IPS-NIHi11 (cell line): ENCODE measurements at regions not wholly inside any gene's neighbourhood (a gene's known extent, or its start where the extent isn't known, plus 50 kb on each side); places are given as distances from the start of the nearest gene placed in this dataset.

Experiments used
- DNase-seq: peaks from one replicate; pipeline ENCODE4 v3.0.0; 2012; ENCODE audit warnings: mixed read lengths, low spot score

GRCh38 chrX:22325096-22325495, 52.4 kb downstream of the CBLL2 start:
- DNase-seq: no peak

GRCh38 chrX:22329783-22330182, 57.1 kb downstream of the CBLL2 start:
- no peak for DNase-seq

- DNase-seq: no peak
Measured at GRCh38 chrX:22338740-22339139, 66.0 kb downstream of the CBLL2 start.

GRCh38 chrX:22339459-22339858, 66.7 kb downstream of the CBLL2 start:
- no peak for DNase-seq

GRCh38 chrX:22340022-22340616, 67.4 kb downstream of the CBLL2 start:
- no peak for DNase-seq

- no peak for DNase-seq
Measured at GRCh38 chrX:22343192-22343591, 70.5 kb downstream of the CBLL2 start.

GRCh38 chrX:22345884-22346283, 73.2 kb downstream of the CBLL2 start:
- DNase-seq: no peak

GRCh38 chrX:22347491-22347890, 74.8 kb downstream of the CBLL2 start:
- no peak for DNase-seq

GRCh38 chrX:22349116-22349515, 76.4 kb downstream of the CBLL2 start:
- no peak for DNase-seq

GRCh38 chrX:22351076-22351475, 78.4 kb downstream of the CBLL2 start:
- DNase-seq: no peak

- no peak for DNase-seq
Measured at GRCh38 chrX:22351966-22352365, 79.3 kb downstream of the CBLL2 start.

GRCh38 chrX:22357621-22358020, 84.9 kb downstream of the CBLL2 start:
- DNase-seq: no peak

GRCh38 chrX:22360129-22360528, 87.4 kb downstream of the CBLL2 start:
- DNase-seq: no peak

- DNase-seq: no peak
Measured at GRCh38 chrX:22365460-22365859, 92.7 kb downstream of the CBLL2 start.

- no peak for DNase-seq
Measured at GRCh38 chrX:22366166-22366702, 93.5 kb downstream of the CBLL2 start.

- DNase-seq: no peak
Measured at GRCh38 chrX:22366906-22367305, 94.2 kb downstream of the CBLL2 start.

- no peak for DNase-seq
Measured at GRCh38 chrX:22373094-22373493, 100.4 kb downstream of the CBLL2 start.

GRCh38 chrX:22373766-22374165, 101.1 kb downstream of the CBLL2 start:
- no peak for DNase-seq

GRCh38 chrX:22376369-22376768, 103.7 kb downstream of the CBLL2 start:
- no peak for DNase-seq

- no peak for DNase-seq
Measured at GRCh38 chrX:22378296-22378695, 105.6 kb downstream of the CBLL2 start.

- DNase-seq: peak; percentile 6
Measured at GRCh38 chrX:22383988-22384387, 111.3 kb downstream of the CBLL2 start.

GRCh38 chrX:22389556-22390179, 117.0 kb downstream of the CBLL2 start:
- no peak for DNase-seq

GRCh38 chrX:22392133-22392948, 119.6 kb downstream of the CBLL2 start:
- DNase-seq: no peak
